ENCODE measurements at regions not wholly inside any gene's neighbourhood (a gene's known extent, or its start where the extent isn't known, plus 50 kb on each side); places are given as distances from the start of the nearest gene placed in this dataset.

- intact Hi-C loops (cut with micrococcal nuclease) (no loop called here), dilution Hi-C loops (cut with MboI; ENCODE audit: extremely low pct_ligation_motif_present, low sequenced_read_pairs) (no loop called here)
- Histone ChIP-seq H4K20me1 (replicated peaks; ENCODE audit: control insufficient read depth, extremely low read depth, insufficient read depth, low read length) (no peaks in the 10 kb centered on the region), H3K4me2 (ENCODE audit: insufficient read depth, low read length) (no peak overlapping the region), H3K36me3 (ENCODE audit: control insufficient read depth in 2 of 2, extremely low read depth in 1 of 2, insufficient read depth in 2 of 2, low read length in 2 of 2) (no peaks in the 10 kb centered on the region), H3K9me1 (replicated peaks; ENCODE audit: control insufficient read depth, extremely low read depth, insufficient read depth, low read length) (no peaks in the 10 kb centered on the region), H3K79me2 (ENCODE audit: control insufficient read depth, insufficient read depth, low read length) (no peaks in the 10 kb centered on the region), H3K27ac (ENCODE audit: insufficient read depth, low read depth, low read length) (no peak overlapping the region), H3K4me1 (ENCODE audit: control insufficient read depth, extremely low read depth, insufficient read depth, low read length) (peaks cover 6% of the 10 kb centered on the region), H3K4me3 (replicated peaks in 1 of 3; ENCODE audit: insufficient read depth in 1 of 3, low read depth in 1 of 3, low read length in 3 of 3) (no peak overlapping the region), H3K27me3 (ENCODE audit: control insufficient read depth in 2 of 2, insufficient read depth in 2 of 2, low read length in 2 of 2) (no peaks in the 10 kb centered on the region), H3K9ac (replicated peaks; ENCODE audit: extremely low read depth, insufficient read depth, low read length) (no peak overlapping the region), H3K9me3 (replicated peaks; ENCODE audit: control insufficient read depth, insufficient read depth, low read length) (no peaks in the 10 kb centered on the region), H2AFZ (ENCODE audit: low read depth, low read length) (no peak overlapping the region)
- FAIRE-seq (no peak), DNase-seq (ENCODE audit: low read depth, low spot score) (no peak)
- TF ChIP-seq POLR2A (IDR thresholded peaks at IDR 0.05; ENCODE audit: low read depth, low read length) (no peak), MAX (IDR thresholded peaks at IDR 0.05; ENCODE audit: insufficient read depth, insufficient read length) (no peak), MYC (IDR thresholded peaks at IDR 0.05; ENCODE audit: low read depth, low read length) (no peak), FOS (IDR thresholded peaks at IDR 0.05; ENCODE audit: borderline replicate concordance, insufficient read depth, low read length) (no peak), POLR2AphosphoS5 (IDR thresholded peaks at IDR 0.05; ENCODE audit: insufficient read depth, low read depth, low read length) (no peak), GATA2 (IDR thresholded peaks at IDR 0.05; ENCODE audit: insufficient read depth, insufficient read length, low read depth, low read length) (no peak), JUN (IDR thresholded peaks at IDR 0.05; ENCODE audit: borderline replicate concordance, insufficient read depth, insufficient read length, low read depth) (no peak), CTCF (IDR thresholded peaks at IDR 0.05; ENCODE audit: extremely low read depth in 1 of 2, insufficient read depth in 1 of 2, low read depth in 1 of 2, low read length in 2 of 2) (no peak), EZH2 (IDR thresholded peaks at IDR 0.05; ENCODE audit: borderline replicate concordance, low read depth, low read length, severe bottlenecking) (no peak)
- no TSS peak for BruUV-seq (replicated peaks)
- ChIA-PET CTCF (no interaction called here), POLR2A (no interaction called here)
Measured at GRCh38 chr13:34172048-34172447, 354.1 kb downstream of the RFC3 start.
